SK-N-MC (cell line): ENCODE measurements at regions not wholly inside any gene's neighbourhood (a gene's known extent, or its start where the extent isn't known, plus 50 kb on each side); places are given as distances from the start of the nearest gene placed in this dataset.

Experiments
- EZH2 ChIP-seq: fragments of 200-600 bp; sonication (generic); IDR thresholded peaks from one replicate; pipeline ENCODE4 v1.6.1; 2017; ENCODE audit warnings: antibody characterized with exemption
- POLR2AphosphoS5 ChIP-seq: IDR thresholded peaks from 2 replicates; pipeline ENCODE4 v1.6.1; 2012; ENCODE audit warnings: mild to moderate bottlenecking, low read depth, low read length, borderline replicate concordance

DNA sequence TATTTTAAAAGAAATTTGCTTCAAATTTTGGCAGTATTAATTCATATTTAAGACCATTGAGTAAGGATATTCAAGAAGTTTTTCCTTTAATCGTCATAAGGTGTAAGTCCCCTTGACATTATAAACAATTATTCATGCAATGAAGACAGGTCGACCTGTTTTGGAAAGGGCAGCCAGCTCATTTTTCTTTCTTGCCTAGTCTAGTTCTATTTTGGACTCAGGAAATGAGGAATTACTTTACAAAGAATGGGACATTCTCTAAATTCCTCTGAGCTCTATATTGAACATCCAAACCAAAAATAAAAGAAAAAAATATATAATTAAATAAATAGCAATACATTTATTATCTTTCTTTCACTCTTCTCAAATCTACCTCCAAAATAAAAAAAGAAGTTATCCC is 595.6 kb upstream of the KIF2B start:
- TF ChIP-seq EZH2 (no peak), POLR2AphosphoS5 (no peak)
